ENCODE measurements at regions not wholly inside any gene's neighbourhood (a gene's known extent, or its start where the extent isn't known, plus 50 kb on each side); places are given as distances from the start of the nearest gene placed in this dataset.

GRCh38 chr5:115072266-115073064, 97.2 kb downstream of the TRIM36 start:
- DNase-seq = no peak

DNA sequence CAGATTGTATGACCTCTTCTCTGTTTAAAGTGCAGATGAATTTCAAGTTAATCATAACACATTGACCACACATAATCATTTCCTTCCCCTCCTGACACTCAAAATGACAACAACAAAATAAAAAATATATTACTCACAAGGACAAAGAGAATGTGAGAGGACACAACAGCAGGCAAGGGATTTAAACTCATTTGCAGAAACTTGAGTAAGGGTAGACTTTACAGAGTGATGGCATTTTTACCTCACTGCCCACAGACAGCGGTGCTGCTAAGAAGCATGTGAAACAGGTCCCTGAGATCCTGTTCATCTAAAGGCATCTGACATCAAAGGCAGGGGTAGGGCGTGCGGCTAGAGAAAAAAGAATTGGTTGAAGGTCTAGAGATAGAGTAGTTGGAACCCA, 99.0 kb downstream of the TRIM36 start:
- no peak for DNase-seq

DNA sequence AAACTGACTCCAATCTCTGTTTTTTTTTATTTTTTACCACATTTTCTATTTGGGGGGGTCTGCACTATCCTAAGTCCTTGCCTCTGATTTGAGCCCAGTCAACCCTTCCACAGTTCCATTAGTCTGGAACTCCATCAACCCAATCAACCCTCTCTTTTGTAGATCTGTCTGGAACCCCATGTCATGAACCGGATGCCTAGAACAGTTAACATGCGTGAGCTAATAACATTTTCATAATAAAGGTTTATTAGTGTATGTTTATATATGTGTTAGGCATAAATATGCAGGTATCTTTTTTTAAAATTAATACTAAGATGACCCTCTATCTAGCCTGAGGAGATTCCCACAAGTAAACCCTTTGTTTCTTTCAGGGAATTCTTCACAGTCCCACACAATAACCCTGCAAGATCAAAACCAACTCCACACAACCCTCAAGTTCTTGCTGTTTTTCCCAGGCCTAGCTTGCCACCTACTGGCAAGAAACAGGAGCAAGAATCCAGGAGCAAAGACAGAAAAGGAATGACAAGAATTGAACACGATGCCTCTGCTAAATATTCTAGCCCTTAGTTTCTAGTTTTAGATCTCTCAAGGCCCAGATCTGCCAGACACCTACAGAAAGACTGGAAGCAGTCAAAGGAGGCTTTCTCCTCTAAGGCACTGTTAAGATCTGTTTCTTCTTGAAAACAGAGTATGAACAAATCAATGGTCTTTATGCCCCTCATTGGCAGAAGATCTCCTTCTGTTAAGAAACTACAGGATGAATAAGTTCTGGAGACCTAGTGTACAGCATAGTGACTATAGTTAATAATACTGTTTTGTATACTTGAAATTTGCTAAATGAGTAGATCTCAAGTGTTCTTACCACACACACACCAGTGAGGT, 100.4 kb downstream of the TRIM36 start:
- peak; percentile 23 for DNase-seq

DNA sequence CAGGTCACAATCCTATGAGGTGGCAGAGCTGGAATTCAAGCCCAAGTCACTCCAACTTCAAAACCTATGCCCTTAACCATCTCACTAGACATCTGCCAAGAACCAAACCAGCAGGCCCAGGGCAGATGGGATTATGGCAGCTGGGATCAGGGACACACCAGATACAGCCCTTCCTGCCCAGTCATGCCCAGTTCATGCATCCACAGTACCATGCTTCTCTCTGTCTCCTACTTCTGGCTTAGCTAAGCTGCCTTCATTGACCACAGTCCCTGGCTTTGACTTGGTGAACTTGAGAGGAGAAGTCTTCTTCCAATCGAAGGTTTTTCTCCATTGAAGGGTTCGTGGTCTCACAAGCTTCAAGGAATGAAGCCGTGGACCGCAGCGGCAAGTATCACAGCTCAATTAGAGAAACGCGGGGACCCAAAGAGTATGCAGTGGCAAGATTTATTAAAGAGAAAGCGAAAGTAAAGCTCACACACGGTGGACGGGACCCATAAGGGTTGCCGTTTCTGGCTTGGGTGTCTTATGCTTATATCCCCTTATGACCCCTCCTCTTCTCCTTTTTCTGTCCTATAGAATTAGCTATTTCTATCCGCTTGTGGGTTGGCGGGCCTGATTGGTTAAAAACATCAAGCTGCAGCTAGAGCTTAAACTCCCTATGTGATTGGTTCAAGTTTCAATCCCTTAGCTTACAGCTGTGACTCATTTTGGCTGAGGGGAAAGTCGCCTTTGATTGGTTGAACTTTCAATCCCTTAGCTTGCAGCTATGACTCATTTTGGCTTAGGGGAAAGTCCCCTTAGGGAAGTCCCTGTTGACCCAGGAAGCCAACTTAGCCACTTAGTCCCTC, 101.2 kb downstream of the TRIM36 start:
- no peak for DNase-seq

GRCh38 chr5:115064380-115064779, 105.3 kb downstream of the TRIM36 start:
- DNase-seq = no peak

GRCh38 chr5:115054387-115054951, 115.2 kb downstream of the TRIM36 start:
- no peak for DNase-seq

- no peak for DNase-seq
Measured at GRCh38 chr5:115052948-115053347, 116.8 kb downstream of the TRIM36 start.

GRCh38 chr5:115050866-115051265, 118.8 kb downstream of the TRIM36 start:
- DNase-seq = no peak

DNA sequence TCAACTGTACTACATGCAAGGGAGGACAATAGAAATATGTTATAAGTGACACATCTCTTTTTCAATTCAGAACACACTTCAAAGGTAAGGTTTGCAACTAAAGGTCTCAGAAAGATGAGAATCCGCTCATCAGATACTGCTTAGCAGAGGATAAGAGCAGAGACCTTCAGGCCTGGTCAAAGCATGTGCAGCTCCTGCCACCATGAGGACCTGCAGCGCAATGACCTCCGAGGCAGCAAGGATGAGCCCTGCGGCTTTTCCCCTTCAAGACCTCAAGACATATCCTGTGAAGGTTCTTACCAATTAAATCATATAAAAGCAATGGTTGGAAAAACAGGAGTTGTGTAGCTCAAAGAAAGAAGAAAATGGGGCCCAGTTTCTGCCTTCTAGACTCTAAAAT, 135.8 kb downstream of the TRIM36 start:
- DNase-seq = no peak

DNA sequence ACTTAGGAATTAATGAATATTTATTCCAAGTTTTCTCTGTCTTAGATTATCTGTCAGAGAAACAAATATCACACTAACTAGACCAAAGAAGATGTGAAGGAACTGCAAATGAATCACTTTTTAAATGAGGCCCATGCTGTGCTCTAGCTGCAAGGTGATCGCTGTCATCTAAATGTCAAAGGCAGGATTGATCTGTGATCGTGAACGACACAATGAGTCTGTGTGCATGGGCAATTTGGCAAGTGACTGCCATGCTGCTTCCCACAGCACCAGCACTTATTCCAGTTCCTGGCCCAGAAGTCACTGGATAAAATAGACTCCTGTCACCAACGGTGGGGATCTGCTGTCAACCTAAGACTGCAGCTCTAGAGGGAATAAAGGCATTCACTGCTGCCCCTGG, 141.2 kb downstream of the TRIM36 start:
- DNase-seq = no peak

GRCh38 chr5:115024922-115025321, 144.8 kb downstream of the TRIM36 start:
- no peak for DNase-seq

- no peak for DNase-seq
Measured at GRCh38 chr5:115022303-115022702, 147.4 kb downstream of the TRIM36 start.

DNA sequence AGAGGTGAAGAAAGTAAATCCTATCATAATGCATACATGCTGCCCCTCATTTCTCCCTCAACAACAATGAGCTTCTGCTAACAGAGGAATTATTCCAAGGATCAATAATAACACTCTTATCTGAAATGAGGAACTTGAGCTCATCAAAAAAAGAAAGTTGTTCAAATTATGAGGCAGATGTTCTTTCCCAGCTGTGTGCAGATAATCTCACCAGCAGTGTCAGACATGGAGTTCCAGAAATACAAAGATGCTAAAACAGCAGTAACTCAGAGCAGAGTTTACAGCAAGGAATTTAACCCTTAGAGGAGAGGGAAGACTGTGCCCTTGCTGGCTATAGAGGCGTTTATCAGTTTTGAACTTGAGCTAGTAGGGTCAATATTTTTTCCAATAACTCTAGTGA, 153.1 kb downstream of the TRIM36 start:
- DNase-seq = no peak

GRCh38 chr5:114999176-114999575, 170.5 kb downstream of the TRIM36 start:
- DNase-seq = no peak

DNA sequence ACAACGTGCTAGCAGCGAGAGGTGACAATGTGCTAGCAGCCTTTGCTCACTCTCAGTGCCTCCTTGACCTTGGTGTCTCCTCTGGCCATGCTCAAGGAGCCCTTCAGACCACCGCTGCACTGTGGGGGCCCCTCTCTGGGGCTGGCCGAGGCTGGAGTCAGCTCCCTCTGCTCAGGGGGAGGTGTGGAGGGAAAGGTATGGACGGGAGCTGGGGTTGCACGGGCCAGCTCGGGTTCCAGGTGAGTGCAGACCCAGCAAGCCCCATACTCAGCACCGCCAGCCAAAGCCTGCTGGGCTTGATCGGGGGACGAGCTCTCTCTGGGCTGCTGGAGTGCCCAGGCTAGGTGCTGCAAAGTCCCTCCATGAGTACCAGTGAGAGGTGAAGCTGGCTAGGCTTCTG, 180.2 kb downstream of the TRIM36 start:
- DNase-seq = no peak

DNA sequence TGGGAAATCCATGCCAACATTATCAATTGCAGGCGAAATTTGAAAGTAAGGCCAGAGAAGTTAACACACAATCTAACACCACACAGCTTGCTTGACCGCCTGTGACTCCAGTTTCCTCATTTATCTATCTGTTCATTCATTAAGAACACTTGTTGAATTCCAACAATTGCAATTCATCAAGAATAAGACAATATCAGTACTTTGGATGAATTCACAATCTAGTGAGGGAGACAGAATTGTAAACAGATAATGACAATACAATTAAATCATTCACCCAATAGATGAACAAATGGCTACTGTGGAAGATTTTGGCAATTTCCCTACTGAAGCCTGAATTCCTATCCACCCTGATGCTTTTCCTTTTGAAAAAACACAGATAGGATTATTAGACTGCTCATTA, 181.6 kb downstream of the TRIM36 start:
- no peak for DNase-seq

- DNase-seq = no peak
Measured at GRCh38 chr5:114984796-114985195, 184.9 kb downstream of the TRIM36 start.

DNA sequence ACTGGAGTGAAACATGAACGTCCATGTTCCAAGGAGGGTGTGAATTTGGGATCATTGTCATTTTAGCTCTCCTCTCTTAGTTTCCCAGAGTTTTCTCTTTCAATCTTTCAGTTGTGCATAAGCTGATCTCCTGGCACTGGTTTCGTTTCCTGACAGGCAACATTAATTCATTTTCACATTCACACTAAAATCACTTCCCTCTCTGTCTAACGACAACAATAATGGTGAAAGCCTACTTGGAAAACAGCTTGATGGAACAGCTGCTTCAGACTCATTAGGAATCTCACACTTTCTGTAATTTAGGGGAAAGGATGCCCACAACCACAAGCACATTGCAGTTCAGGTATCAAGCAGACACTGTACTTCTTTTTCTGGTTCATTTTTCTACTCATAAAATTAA, 188.6 kb downstream of the TRIM36 start:
- DNase-seq = no peak

DNA sequence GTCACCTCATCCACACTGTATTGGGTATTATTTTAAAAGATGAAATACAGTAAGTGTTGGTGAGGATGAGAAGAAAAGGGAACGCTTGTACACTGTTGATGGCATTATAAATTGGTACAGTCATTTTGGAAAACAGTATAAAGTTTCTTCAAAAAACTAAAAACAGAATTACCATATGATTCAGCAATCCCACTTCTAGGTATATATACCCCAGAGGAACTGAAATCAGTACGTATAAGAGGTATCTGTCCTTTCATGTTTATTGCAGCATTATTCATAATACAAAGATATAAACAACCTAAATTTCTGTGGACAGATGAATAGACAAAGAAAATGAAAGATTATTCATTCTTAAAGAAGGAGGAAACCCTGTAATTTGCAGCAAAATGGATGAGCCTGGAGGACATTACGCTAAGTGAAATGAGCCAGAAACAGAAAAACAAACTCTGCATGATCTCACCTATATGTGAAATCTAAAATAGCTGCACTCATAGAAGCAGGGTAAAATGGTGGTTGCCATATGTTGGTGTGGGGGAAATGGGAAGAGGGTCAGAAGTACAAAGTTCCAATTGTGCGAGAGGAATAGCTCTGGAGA, 191.6 kb downstream of the TRIM36 start:
- no peak for DNase-seq

DNA sequence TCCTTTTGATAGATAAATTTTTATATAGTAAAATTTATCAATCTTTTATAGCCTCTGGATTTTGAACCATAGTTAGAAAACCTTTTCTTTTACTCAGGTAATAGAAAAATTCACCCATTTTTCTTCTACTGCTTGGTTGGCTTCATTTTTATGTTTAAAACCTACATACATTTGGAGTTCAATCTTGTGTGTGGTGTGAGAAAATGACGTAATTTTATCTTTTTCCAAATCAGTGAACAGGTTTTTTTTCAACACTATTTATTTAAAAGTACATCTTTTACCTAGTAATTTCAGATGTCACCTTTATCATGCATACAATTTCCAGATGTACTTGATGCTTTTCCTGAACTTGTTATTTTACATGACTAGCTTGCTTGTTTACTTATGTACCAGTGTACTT, 200.2 kb downstream of the TRIM36 start:
- no peak for DNase-seq

DNA sequence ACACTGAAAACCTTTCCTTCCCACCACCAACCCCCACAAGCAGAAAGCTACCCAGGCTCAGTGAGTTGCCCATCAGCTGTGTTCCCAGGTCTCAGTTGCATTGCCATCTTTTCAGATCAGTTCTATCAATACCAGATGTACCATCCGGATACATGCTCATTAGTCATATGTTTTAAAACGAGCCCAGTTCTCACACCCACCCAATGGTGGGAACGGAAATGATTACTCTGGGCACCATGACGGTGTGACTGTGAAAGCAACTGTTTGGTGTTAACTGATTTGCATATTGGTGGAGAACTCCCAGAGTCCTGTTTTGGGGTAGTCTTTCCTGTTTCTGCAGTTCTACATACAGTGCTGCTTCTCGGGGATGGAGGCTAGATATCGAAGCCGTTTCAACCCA, 212.3 kb downstream of the TRIM36 start:
- DNase-seq = no peak

- no peak for DNase-seq
Measured at GRCh38 chr5:114953565-114953964, 216.1 kb downstream of the TRIM36 start.

DNA sequence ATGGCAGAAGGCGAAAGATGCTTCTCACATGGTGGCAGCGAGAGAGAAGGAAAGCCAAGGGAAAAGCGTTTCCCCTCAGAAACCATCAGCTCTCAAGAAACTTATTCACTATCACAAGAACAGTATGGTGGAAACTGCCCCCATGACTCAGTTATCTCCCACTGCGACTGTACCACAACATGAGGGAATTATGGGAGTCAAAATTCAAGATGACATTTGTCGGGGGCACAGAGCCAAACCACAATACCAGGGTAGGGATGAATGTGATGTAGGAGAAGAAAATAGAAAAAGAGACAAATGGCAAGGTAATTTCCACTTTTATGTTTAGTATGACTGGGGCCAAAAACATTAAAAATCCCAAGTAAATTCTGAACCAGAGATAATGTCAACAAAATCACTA, 216.8 kb downstream of the TRIM36 start:
- DNase-seq = no peak

Data from NCI-H2171 treated with DMSO at 0.1 percent for 48 hours (cell line).